Lung microvascular endothelial cell (primary cell): ENCODE measurements at regions not wholly inside any gene's neighbourhood (a gene's known extent, or its start where the extent isn't known, plus 50 kb on each side); places are given as distances from the start of the nearest gene placed in this dataset.
"Not testable (repeated sequence)": the region's sequence is repeated elsewhere in the genome, so short reads cannot be mapped to it uniquely, and the experiment has no call there.

Experiments
- DNase-seq, 2 donors: peaks; one replicate each; pipeline versions ENCODE4 v3.0.0 to v3.0.0-alpha.2; 2010; ENCODE audit warnings: low read depth in 2 of 2

DNA sequence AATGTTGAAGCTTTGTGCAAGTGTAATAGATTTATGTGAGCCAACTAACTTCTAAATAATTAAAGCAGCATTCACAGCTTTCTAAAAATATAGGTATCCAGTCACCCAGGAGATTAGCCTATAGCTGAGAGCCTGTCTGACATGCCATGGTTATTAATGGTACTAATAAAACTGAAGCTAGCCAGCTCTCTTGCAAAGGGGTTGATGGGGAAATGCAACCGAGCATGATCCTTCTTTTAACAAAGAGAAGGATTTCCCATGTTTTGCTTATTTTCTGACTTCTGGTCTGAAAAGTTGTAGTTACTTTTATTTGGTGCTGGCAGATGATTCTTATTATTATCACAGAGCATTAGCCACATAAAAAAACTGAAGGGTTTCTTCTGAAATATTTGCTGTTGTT, 488.7 kb upstream of the CYLC2 start:
- DNase-seq = no peak

DNA sequence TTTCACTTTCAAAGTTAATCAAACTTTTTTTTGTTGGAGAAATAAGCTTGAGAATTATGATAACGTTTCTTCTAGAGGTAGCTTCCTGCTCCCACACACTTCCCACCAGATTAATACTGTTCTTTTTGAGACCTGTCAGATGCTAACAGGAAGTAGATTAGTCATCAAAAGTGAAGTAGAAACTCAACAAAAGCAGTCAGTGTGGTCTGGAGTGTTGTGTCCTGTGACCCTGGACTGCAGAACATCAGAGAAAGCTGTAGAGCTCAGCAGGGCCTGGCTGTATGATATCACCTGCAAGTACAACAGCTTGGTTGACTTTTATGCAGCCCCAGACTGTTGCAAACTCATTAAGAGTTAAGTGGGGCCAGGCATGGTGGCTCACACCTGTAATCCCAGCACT, 495.7 kb upstream of the CYLC2 start:
- no peak for DNase-seq

DNA sequence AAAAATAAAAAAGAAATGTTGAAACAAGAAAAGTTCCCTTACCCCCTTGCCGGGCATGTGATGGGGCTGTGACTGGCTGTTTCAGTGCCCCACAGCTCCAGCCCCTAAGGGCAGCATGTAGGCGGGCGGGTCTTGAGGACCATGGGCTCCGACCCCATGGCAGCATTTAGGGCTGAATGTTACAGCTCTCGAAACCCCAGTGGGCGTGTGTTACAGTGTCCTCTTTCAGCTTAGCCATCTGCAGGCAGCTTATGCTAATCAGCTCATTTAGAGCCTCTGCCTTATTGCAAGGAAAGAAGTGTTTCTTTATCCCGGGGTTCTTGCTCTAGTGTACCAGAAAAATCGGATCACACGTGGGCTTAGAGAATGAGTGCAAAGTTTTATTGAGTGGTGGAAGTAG, 497.4 kb upstream of the CYLC2 start:
- no peak for DNase-seq

DNA sequence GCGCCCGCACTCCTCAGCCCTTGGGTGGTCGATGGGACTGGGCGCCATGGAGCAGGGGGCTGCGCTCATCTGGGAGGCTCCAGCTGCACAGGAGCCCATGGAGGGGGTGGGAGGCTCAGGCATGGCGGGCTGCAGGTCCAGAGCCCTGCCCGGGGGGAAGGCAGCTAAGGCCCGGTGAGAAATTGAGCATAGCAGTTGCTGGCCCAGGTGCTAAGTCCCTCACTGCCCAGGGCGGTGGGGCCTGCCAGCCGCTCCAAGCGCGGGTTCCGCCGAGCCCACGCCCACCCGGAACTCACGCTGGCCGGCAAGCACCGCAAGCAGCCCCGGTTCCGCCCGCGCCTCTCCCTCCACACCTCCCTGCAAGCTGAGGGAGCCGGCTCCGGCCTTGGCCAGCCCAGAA, 508.2 kb upstream of the CYLC2 start:
- DNase-seq = not testable (repeated sequence)

DNA sequence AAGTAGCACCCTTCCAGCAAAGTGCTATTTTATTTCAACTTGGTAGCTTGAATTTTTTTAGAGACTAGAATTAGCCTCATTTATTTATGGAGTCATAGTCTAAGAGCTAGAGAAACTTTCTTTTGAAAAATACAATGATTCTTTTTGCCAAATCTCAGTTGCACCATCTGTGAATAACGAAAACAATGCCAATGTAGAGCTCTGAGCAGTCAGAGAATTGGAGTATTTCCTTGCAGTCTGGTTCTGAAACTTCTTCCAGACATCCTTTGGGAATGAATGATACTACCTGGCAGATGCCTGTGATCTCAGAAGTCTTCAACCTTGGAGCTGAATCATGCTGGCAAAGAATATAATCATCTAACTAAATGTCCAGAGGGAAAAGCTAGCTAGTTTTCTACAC, 511.5 kb upstream of the CYLC2 start:
- DNase-seq = no peak

DNA sequence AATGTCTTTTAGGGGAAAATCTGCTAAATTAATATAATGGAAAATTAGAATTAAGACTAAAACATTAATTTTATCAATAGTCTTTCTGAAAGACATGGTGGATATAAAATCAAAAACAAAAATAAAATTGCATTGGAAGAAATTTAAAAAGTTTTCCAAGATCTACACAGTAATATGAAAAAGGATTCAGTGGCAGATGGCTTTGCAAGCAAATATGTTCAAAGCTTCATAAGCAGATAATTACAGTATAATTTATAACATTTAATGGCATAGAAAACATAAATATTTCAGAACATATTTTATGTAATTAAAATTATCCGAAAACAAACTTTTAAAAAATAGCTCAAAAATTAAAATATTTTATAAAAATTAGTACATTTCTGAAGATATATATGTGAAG, 512.4 kb upstream of the CYLC2 start:
- DNase-seq = no peak

DNA sequence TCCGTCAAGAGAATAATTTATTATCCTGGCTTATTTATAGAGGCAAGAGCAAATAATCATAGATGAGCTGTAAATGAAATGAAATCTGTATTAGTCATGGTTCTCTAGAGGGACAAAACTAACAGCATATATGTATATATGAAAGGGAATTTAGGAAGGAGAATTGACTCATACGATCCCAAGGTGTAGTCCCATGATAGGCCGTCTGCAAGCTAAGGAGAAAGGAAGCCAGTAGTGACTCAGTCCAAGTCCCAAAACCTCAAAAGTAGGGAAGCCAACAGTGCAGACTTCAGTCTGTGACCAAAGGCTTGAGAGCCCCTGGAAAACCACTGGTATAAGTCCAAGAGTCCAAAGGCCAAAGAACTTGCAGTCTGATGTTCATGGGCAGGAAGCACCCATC, 515.9 kb upstream of the CYLC2 start:
- no peak for DNase-seq

DNA sequence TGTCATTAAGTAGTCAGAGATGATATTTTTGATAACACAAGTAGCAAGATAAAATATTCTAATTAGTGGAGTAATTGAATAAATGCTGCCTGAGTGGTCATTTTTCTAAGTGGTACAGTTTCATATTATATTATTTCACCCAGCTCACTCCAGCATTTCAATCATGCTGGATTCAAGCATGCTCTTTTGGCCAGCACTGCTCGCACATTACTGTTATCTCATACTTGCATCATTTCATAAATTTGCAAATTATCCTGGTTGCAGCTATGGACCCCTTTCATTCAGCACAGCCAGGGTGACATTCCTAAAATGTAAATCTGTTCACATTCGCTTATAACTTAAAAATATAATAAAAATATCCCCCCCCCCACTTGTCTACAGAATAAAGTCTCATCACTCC, 520.8 kb upstream of the CYLC2 start:
- no peak for DNase-seq

DNA sequence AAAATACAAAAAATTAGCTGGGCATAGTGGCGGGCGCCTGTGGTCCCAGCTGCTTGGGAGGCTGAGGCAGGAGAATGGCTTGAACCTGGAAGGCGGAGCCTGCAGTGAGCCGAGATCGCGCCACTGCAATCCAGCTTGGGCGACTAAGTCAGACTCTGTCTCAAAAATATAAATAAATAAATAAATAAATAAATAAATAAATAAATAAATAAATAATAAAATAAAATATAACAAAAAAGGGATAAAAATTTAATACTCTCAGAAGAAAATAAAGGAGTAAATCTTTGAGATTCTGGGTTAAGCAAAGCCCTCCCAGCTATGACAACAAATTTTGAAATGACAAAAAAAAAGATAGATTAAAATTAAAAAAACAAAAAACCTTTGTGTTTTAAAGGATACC, 525.7 kb upstream of the CYLC2 start:
- DNase-seq = not testable (repeated sequence)

DNA sequence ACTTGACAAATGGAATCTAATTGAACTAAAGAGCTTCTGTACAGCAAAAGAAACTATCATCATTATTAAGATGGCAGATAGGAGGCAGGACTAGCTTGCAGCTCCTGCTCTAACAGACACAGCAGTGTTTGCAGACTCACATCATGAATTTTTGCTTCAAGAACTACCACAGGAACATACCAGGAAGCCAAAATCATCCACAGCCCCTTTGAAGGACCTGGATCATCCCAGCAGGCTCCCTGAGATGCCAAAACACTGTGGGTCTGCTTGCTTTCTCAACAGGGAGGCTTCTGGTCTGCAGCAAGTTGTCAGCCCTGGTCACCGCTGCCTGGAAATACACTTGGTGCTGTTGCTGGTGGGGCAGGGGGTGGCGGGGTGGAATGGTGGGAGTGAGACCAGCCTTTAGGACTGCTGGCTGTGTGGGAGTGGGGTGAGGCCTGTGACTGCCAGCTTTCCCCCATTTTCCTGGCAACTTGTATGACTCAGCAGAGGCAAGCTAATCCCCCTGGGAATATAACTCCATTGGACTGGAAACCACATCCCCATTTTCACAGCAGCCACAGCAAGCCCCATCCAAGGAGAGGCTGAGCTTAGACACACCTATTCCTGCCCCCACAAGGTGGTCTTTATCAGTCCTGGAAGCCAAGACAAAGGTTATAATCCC, 533.8 kb upstream of the CYLC2 start:
- no peak for DNase-seq

DNA sequence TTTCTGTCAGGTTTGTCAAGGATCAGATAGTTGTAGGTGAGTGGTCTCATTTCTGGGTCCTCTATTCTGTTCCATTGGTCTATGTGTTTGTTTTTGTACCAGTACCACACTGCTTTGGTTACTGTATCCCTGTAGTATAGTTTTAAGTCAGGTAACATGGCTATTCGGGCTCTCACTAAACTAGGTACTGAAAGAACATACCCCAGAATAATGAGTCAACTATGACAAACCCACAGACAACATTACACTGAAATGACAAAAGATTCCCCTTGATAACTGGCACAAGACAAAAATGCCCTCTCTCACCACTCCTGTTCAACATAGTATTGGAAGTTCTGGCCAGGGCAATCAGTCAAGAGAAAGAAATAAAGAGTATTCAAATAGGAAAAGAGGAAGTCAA, 535.3 kb upstream of the CYLC2 start:
- DNase-seq = no peak

DNA sequence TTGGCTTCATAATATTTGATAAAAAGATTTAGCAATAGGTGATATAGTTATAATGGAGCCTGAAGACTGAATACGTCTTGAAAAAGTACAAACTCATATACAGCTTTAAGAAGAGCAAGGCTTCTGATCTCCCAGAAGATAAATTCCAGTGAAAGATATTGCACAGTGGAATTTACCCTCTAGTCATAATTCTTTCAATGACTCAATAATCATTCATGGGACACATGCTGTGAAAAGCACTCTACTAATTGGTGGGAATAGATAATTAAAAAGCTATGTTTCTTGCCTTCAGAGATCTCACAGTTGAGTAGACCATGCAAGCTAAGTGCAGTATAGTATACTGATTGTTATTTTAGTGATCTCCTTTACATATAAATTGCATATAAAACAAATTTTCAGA, 538.6 kb upstream of the CYLC2 start:
- no peak for DNase-seq

DNA sequence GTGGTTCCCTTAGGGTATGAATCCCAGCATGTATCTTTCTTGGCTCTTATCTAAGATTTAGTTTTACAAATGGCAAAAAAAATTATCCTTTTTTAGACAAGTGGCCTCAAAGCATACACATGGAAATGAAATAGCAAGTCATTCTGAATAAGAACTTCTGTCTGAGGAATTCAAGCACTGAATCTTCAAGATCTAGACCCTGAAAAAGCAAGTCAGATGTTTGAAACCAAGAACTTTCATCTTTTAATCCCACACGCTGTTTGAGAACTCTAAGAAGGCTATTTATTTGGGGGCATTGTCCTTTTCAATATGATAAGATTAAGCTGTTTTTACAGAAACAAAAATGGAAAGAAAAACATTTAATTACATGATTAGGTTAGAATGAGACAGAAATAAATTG, 549.2 kb upstream of the CYLC2 start:
- no peak for DNase-seq

DNA sequence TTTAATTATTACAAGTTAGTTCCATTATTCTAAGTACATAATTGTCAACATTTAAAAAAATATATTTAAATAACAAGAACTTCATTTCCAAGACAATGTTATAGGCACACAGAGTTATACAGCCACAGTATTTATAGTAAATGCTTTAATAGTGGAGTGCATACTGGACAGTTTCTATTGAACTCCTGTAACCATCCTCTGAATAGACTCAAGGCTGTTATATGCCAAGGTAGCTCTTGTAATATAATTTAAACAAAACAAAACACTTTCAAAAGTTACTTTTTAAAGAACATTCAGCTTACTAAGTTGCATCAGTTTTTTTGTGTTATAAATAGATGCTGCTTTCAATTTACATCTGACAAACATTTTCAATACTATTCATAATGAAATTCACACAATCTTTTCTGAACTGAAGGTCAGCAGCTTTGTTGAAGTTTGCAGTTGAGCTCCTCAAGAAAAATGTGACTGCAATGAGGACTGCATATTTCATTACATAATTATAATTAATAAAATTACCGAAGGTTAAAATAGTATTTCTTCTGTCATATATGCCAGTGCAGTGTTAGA, 549.9 kb upstream of the CYLC2 start:
- no peak for DNase-seq

DNA sequence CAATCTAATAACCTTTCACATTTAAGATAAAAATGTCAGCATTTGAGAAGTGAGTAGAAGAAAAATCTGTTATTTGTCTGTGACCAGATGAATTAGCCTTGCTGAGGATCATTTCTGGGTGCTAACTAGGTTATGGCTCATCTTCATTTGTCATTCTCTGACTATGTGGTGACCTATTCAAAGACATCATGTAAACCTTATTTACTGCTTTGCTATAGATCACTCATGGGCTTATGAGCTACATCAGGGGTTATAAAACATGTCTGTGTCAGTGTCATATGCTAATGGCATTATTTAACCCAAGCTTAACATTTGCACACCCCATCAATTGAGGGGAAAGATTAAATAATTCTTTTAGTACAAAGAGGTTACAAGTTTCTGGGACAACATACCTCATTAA, 555.5 kb upstream of the CYLC2 start:
- no peak for DNase-seq

DNA sequence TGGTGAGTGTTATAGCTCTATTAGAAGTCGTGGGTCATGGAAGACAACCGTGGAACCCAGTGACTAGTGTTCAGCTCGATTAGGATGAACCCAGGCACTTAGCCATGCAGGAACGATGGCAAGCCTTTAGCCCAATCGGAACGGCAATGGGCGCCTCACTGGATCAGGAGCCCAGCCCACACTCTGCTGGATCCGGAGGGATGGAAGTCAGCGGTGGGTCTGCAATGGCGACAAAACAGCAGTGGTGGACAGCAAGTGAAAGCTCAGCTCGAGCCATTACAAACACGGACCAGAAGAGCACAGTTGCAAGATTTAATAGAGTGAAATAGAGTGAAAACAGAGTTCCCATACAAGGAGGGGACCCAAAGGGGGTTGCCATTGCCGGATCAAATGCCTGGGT, 558.5 kb upstream of the CYLC2 start:
- DNase-seq = not testable (repeated sequence)

DNA sequence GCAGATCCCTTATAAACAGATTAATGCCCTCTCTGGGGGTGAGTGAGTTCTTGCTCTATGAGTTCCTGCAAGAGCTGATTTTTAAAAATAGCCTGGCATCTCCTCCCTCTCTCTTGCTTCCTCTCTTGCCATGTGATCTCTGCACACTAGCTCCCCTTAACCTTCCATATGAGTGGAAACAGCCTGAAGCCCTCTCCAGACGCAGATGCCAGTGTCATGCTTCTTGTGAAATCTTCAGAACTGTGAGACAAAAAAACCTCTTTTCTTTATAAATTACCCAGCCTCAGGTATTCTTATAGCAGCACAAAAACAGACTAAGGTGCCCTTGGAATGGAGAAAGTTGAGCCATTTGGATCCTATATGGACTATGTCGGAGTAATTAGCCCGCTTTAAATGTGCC, 559.7 kb upstream of the CYLC2 start:
- DNase-seq = no peak

DNA sequence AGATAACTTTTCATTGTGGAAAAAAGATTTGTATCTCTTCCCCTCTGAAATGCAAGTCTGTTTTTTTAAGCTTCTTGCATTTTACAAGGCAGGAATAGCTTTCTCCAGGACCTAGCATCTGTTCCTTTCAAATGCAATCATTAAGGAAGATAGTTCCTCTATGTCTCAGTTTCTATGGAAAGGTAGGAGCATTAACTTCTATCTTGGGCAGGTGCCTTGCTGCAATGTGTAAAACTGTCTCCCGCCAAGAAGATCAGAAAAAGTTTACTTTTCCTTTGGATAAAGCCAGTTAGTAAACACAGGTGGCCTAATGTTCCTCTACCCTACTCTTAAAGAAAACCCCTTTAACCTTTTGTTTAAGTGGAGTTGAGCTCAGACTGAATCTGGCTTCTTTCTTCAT, 560.6 kb upstream of the CYLC2 start:
- DNase-seq = no peak

DNA sequence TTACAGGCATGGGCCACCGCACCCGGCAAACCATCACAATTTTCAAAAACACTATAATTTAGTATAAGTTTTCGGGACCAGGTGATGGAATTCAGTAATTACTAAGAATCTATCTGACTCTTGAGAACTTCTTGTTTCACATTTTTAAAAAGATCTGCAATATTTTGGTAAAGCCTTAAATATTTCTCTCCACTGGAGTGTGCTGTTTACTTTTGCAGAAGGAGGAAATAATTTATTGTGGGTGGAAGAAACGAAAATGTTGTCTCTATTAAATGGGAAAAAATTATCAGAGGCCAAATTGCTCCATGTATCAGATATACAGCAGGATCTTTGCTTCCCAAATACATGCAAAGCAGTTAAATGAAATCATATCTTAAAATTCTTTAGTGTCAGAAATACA, 566.8 kb upstream of the CYLC2 start:
- no peak for DNase-seq

DNA sequence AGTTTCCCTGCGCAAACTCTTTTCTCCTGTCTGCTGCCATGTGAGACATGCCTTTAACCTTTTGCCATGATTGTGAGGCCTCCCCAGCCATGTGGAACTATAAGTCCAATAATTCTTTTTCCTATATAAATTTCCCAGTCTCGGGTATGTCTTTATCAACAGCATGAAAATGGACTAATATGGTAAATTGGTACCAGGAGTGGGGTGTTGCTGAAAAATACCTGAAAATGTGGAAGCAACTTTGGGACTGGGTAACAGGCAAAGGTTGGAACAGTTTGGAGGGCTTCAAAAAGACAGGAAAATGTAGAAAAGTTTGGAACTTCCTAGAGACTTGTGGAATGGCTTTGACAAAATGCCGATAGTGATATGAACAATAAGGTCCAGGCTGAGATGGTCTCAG, 578.9 kb upstream of the CYLC2 start:
- DNase-seq = not testable (repeated sequence)

DNA sequence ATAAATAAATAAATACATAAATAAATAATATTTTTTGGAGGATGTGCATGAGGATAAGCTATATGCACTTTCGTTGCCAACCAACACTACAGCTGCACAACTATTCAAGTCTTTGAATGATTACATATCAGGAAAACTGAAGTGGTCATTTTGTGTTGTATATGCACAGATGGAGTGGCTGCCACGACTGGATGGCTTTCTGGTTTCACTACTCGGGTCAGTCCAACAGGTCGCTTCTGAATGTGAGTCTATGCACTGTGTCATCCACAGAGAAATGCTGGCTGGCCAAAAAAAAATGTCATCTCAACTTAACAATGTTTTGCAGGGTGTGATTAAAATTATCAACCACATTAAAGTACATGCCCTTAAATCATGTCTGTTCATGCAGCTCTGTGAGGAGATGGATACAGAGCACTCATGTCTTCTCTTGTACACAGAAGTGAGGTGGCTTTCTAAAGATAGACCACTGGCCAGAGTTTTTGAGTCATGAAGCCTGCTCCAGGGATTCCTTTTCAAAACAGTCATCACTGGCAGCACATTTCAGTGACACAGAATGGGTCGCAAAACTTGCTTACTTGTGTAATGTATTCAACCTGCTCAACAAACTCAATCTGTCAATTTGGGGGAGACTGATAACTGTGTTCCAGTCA, 589.8 kb upstream of the CYLC2 start:
- DNase-seq = no peak

DNA sequence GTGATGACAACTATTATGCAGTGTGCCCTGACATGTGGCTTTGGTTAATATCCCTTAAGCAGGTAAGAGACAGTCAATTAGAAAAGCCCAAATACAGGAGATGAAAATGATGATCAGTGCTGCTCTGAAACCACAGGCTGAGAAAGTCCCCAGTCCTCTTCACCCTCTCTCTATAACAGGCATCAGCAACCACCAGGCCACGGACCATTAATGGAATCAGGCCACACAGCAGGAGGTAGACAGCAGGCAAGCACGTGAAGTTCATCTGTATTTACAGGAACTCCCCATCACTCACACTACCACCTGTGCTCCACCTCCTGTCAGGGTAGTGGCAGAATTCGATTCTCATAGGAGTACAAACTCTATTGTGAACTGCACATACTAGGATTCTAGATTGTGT, 591.6 kb upstream of the CYLC2 start:
- no peak for DNase-seq

DNA sequence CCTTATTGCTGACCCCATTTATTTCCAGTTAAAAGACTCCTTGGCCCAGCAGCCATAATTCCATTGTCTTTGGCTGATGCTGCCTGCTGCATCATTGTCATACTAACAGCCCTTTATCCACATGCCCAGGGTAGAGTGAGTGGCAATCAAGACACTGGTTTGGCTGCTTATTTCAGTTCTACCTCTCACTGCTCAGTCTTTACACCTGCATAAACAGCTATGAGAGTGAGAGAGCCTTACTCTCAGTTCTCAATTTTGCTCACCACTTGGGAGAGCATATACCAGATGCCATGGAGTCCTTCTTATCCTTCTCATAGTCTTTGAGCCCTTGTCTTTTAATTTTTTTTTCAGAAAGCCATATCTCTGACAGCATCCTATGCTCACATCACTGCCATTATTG, 596.9 kb upstream of the CYLC2 start:
- DNase-seq = no peak
